DOHH2 (cell line): ENCODE measurements at regions not wholly inside any gene's neighbourhood (a gene's known extent, or its start where the extent isn't known, plus 50 kb on each side); places are given as distances from the start of the nearest gene placed in this dataset.

Experiments used
- H3F3A ChIP-seq: fragments of 200-600 bp; sonication (generic), shearing (Covaris generic); 2 replicates; pipeline ENCODE4 v1.6.0; 2016; ENCODE audit warnings: antibody characterized with exemption, mild to moderate bottlenecking; ENCODE audit not compliant: control insufficient read depth, insufficient read depth
- H3K27ac ChIP-seq: fragments of 200-600 bp; sonication (generic); 2 replicates; pipeline ENCODE4 v1.5.1; 2014; ENCODE audit warnings: low read depth, mild to moderate bottlenecking, low read length, moderate library complexity
- H3K27me3 ChIP-seq: fragments of 200-600 bp; sonication (generic); 2 replicates; pipeline ENCODE4 v1.6.1; 2014; ENCODE audit warnings: mild to moderate bottlenecking, low read length, mixed read lengths; ENCODE audit not compliant: control insufficient read depth
- H3K36me3 ChIP-seq: fragments of 200-600 bp; sonication (generic); 2 replicates; pipeline ENCODE4 v1.6.1; 2014; ENCODE audit warnings: mild to moderate bottlenecking, low read length, moderate library complexity, mixed read lengths; ENCODE audit not compliant: control insufficient read depth
- H3K4me1 ChIP-seq: fragments of 200-600 bp; sonication (generic); 2 replicates; pipeline ENCODE4 v1.6.1; 2014; ENCODE audit warnings: mild to moderate bottlenecking, low read length, mixed read lengths; ENCODE audit not compliant: control insufficient read depth
- H3K4me2 ChIP-seq: fragments of 200-600 bp; sonication (generic); 2 replicates; pipeline ENCODE4 v1.6.0; 2014; ENCODE audit warnings: mild to moderate bottlenecking, low read length, moderate library complexity
- H3K4me3 ChIP-seq: fragments of 200-600 bp; sonication (generic); 2 replicates; pipeline ENCODE4 v1.5.1; 2014; ENCODE audit warnings: mild to moderate bottlenecking, low read length, mixed read lengths
- H3K79me2 ChIP-seq: fragments of 200-600 bp; sonication (generic); 2 replicates; pipeline ENCODE4 v1.6.1; 2014; ENCODE audit warnings: mild to moderate bottlenecking, low read length, mixed read lengths; ENCODE audit not compliant: control insufficient read depth
- H3K9me2 ChIP-seq: fragments of 200-600 bp; sonication (generic); replicated peaks from 2 replicates; pipeline ENCODE4 v1.6.1; 2014; ENCODE audit warnings: mild to moderate bottlenecking, low read length, mixed read lengths; ENCODE audit not compliant: control insufficient read depth
- H3K9me3 ChIP-seq: fragments of 200-600 bp; sonication (generic); 2 replicates; pipeline ENCODE4 v1.6.1; 2014; ENCODE audit warnings: antibody characterized with exemption, low read length, mixed read lengths; ENCODE audit not compliant: control insufficient read depth, insufficient read depth
- H4K20me1 ChIP-seq: fragments of 200-600 bp; sonication (generic); 2 replicates; pipeline ENCODE4 v1.6.0; 2014; ENCODE audit warnings: low read depth, mild to moderate bottlenecking, antibody characterized with exemption, low read length, moderate library complexity; ENCODE audit not compliant: control insufficient read depth, insufficient read depth
- CTCF ChIP-seq: fragments of 200-600 bp; sonication (generic); IDR thresholded peaks from one replicate; pipeline ENCODE4 v1.5.1; 2014; ENCODE audit warnings: antibody characterized with exemption, mild to moderate bottlenecking, low read depth, low read length; ENCODE audit not compliant: poor library complexity, severe bottlenecking
- EZH2phosphoT487 ChIP-seq: fragments of 200-600 bp; sonication (generic); IDR thresholded peaks from 2 replicates; pipeline ENCODE4 v1.6.1; 2017; ENCODE audit warnings: borderline replicate concordance, mild to moderate bottlenecking, antibody characterized with exemption, low read length, moderate library complexity, mixed read lengths

DNA sequence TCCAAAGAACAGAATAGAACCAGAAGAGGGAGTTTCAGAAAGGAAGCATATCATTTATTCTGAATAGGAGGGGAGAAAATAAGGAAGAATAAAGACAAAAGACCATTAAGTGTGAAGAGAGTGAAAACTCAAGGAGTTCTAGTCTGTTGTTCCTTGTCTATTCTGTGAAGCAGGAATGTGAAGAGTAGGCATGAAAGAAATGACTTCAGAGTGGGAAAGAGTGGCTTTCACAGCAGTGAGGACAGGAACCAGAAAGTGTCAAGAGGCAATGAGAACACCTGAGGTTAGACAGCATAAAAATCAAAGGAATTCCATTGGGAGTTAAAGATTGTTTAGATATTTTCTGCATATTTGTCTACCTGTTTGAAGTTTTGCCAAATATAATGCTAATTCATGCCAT lies 768.8 kb upstream of the GRAMD2B start:
- Histone ChIP-seq H3K9me3 (no peaks in the 10 kb centered on the region), H3K9me2 (no peaks in the 10 kb centered on the region), H3K36me3 (no peaks in the 10 kb centered on the region), H4K20me1 (no peaks in the 10 kb centered on the region), H3K27me3 (no peaks in the 10 kb centered on the region), H3K4me3 (no peak overlapping the region), H3K4me2 (no peak overlapping the region), H3K4me1 (no peaks in the 10 kb centered on the region), H3K79me2 (no peaks in the 10 kb centered on the region), H3K27ac (no peak overlapping the region), H3F3A (no peaks in the 10 kb centered on the region)
- TF ChIP-seq EZH2phosphoT487 (no peak), CTCF (no peak)

- TF ChIP-seq EZH2phosphoT487 (no peak), CTCF (no peak)
- Histone ChIP-seq H4K20me1 (no peaks in the 10 kb centered on the region), H3K36me3 (no peaks in the 10 kb centered on the region), H3K4me2 (no peak overlapping the region), H3K79me2 (no peaks in the 10 kb centered on the region), H3K9me2 (no peaks in the 10 kb centered on the region), H3K27ac (no peak overlapping the region), H3F3A (no peaks in the 10 kb centered on the region), H3K27me3 (no peaks in the 10 kb centered on the region), H3K4me1 (no peaks in the 10 kb centered on the region), H3K4me3 (no peak overlapping the region), H3K9me3 (no peaks in the 10 kb centered on the region)
These were observed 768.1 kb upstream of the GRAMD2B start for GRCh38 chr5:125655156-125655555.

DNA sequence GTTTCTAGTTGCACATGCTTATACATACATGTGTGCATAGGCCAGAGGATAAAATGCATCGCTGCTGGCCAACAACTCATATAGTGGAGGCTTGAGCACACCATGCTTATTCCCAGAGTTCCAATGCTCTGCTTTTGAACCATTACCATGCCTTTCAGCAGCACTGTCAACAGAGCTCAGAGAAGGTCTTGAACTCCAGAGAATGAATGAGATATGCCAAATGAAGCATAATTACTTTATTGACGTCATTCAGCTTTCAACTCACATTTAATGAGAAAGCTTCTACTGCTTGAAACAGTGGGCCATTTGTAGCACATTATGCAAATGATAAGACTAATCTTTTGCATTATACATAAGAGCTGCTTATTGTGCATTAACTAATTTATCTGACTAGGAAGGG lies 765.3 kb upstream of the GRAMD2B start:
- H3K27ac ChIP-seq = no peak overlapping the region
- no peaks in the 10 kb centered on the region for H3K36me3 ChIP-seq
- no peaks in the 10 kb centered on the region for H3K79me2 ChIP-seq
- H3K27me3 ChIP-seq = no peaks in the 10 kb centered on the region
- H3K9me2 ChIP-seq = no peaks in the 10 kb centered on the region
- TF ChIP-seq CTCF (no peak), EZH2phosphoT487 (no peak)
- H3K4me2 ChIP-seq = no peak overlapping the region
- no peaks in the 10 kb centered on the region for H4K20me1 ChIP-seq
- no peak overlapping the region for H3K4me3 ChIP-seq
- H3K9me3 ChIP-seq = no peaks in the 10 kb centered on the region
- no peaks in the 10 kb centered on the region for H3K4me1 ChIP-seq
- no peaks in the 10 kb centered on the region for H3F3A ChIP-seq
